Trophoblast cell (in vitro differentiated cells and primary cell): ENCODE measurements at regions not wholly inside any gene's neighbourhood (a gene's known extent, or its start where the extent isn't known, plus 50 kb on each side); places are given as distances from the start of the nearest gene placed in this dataset.

Experiments
- DNase-seq, 2 donors: peaks; one replicate each; pipeline ENCODE4 v3.0.0-alpha.2; 2016
- H2AFZ ChIP-seq: 2 replicates; pipeline ENCODE4 v1.6.1; 2013; ENCODE audit warnings: low read length, moderate library complexity, mild to moderate bottlenecking; ENCODE audit not compliant: insufficient read depth, poor library complexity
- H2AK5ac ChIP-seq: 2 replicates; pipeline ENCODE4 v1.6.1; 2013; ENCODE audit warnings: mild to moderate bottlenecking, low read length
- H2BK120ac ChIP-seq: 2 replicates; pipeline ENCODE4 v1.6.1; 2013; ENCODE audit warnings: low read length, mild to moderate bottlenecking, moderate library complexity; ENCODE audit not compliant: insufficient read depth, poor library complexity
- H2BK12ac ChIP-seq: 2 replicates; pipeline ENCODE4 v1.6.1; 2013; ENCODE audit warnings: mild to moderate bottlenecking, low read length, moderate library complexity
- H2BK5ac ChIP-seq: 2 replicates; pipeline ENCODE4 v1.6.1; 2013; ENCODE audit warnings: low read length, low read depth, moderate library complexity, mild to moderate bottlenecking; ENCODE audit not compliant: poor library complexity
- H3K14ac ChIP-seq: 2 replicates; pipeline ENCODE4 v1.6.1; 2013; ENCODE audit warnings: mild to moderate bottlenecking, low read length
- H3K18ac ChIP-seq: 2 replicates; pipeline ENCODE4 v1.6.1; 2013; ENCODE audit warnings: mild to moderate bottlenecking, low read length
- H3K23ac ChIP-seq: 2 replicates; pipeline ENCODE4 v1.6.1; 2013; ENCODE audit warnings: low read length
- H3K27ac ChIP-seq: 2 replicates; pipeline ENCODE4 v1.5.1; 2013; ENCODE audit warnings: low read depth, mild to moderate bottlenecking, inconsistent platforms, low read length, moderate library complexity
- H3K27me3 ChIP-seq: 2 replicates; pipeline ENCODE4 v1.6.1; 2013; ENCODE audit warnings: inconsistent platforms, mild to moderate bottlenecking, low read length, moderate library complexity; ENCODE audit not compliant: insufficient read depth
- H3K36me3 ChIP-seq, 2 experiments: 1 replicate in 1 of 2; 2 replicates in 1 of 2; pipeline ENCODE4 v1.6.1; 2013; ENCODE audit warnings: low read length in 2 of 2, mild to moderate bottlenecking in 2 of 2, moderate library complexity in 1 of 2; ENCODE audit not compliant: insufficient read depth in 2 of 2, control insufficient read depth in 1 of 2
- H3K4ac ChIP-seq: 2 replicates; pipeline ENCODE4 v1.6.1; 2013; ENCODE audit warnings: low read depth, mild to moderate bottlenecking, low read length, moderate library complexity
- H3K4me1 ChIP-seq, 2 experiments: 1 replicate in 1 of 2; 2 replicates in 1 of 2; pipeline ENCODE4 v1.6.1; 2013; ENCODE audit warnings: low read length in 2 of 2, mild to moderate bottlenecking in 2 of 2, moderate library complexity in 1 of 2; ENCODE audit not compliant: insufficient read depth in 2 of 2, control insufficient read depth in 1 of 2
- H3K4me2 ChIP-seq: 2 replicates; pipeline ENCODE4 v1.6.1; 2013; ENCODE audit warnings: inconsistent platforms, mild to moderate bottlenecking, low read length, moderate library complexity
- H3K4me3 ChIP-seq: 2 replicates; pipeline ENCODE4 v1.5.1; 2013; ENCODE audit warnings: mild to moderate bottlenecking, low read depth, low read length, inconsistent platforms
- H3K79me1 ChIP-seq: one replicate; pipeline ENCODE4 v1.6.1; 2013; ENCODE audit warnings: low read length
- H3K79me2 ChIP-seq: 2 replicates; pipeline ENCODE4 v1.6.1; 2013; ENCODE audit warnings: low read length, mild to moderate bottlenecking; ENCODE audit not compliant: control insufficient read depth, insufficient read depth, poor library complexity
- H3K9ac ChIP-seq: 2 replicates; pipeline ENCODE4 v1.6.1; 2013; ENCODE audit warnings: mild to moderate bottlenecking, low read length
- H3K9me3 ChIP-seq: 2 replicates; pipeline ENCODE4 v1.6.1; 2013; ENCODE audit warnings: low read depth, mild to moderate bottlenecking, control low read depth, inconsistent platforms, low read length; ENCODE audit not compliant: insufficient read depth
- H4K12ac ChIP-seq: 2 replicates; pipeline ENCODE4 v1.6.1; 2013; ENCODE audit warnings: low read depth, mild to moderate bottlenecking, low read length, moderate library complexity
- H4K8ac ChIP-seq: 2 replicates; pipeline ENCODE4 v1.6.1; 2013; ENCODE audit warnings: low read depth, mild to moderate bottlenecking, low read length, moderate library complexity
- H4K91ac ChIP-seq: one replicate; pipeline ENCODE4 v1.6.1; 2013; ENCODE audit warnings: low read depth, mild to moderate bottlenecking, low read length, moderate library complexity
- WGBS: extraction: QIAGEN DNeasy Blood & Tissue Kit; methylation state at CpG from one replicate; pipeline ENCODE4 v1.1.7; 2013; ENCODE audit warnings: missing lambda C conversion rate; ENCODE audit not compliant: insufficient read length, insufficient coverage; ENCODE audit errors: extremely low coverage; 5-methylcytosine and 5-hydroxymethylcytosine counted together

- peaks cover 21 to 38% of the 10 kb centered on the region in 2 experiments for H3K4me1 ChIP-seq
- peaks cover 2% of the 10 kb centered on the region for H3K79me1 ChIP-seq
- H3K23ac ChIP-seq = no peak overlapping the region
- H3K9me3 ChIP-seq = peaks cover 2% of the 10 kb centered on the region
- no peak overlapping the region for H4K12ac ChIP-seq
- H3K18ac ChIP-seq = no peak overlapping the region
- no peaks in the 10 kb centered on the region for H3K27me3 ChIP-seq
- H2BK5ac ChIP-seq = no peak overlapping the region
- no peaks in the 10 kb centered on the region for H3K79me2 ChIP-seq
- no peak overlapping the region for H2AK5ac ChIP-seq
- no peak overlapping the region for H2BK12ac ChIP-seq
- no peak overlapping the region for H3K4me2 ChIP-seq
- no CpG with 5 or more reads among the region's 4 CpGs for WGBS
- H2BK120ac ChIP-seq = no peak overlapping the region
- H3K4ac ChIP-seq = no peak overlapping the region
- H4K8ac ChIP-seq = no peak overlapping the region
- no peak overlapping the region for H3K9ac ChIP-seq
- no peak overlapping the region for H3K14ac ChIP-seq
- H4K91ac ChIP-seq = no peak overlapping the region
- DNase-seq = peak in 1 of 2 donors; percentile 17
- no peak overlapping the region for H3K27ac ChIP-seq
- no peaks in the 10 kb centered on the region for H3K36me3 ChIP-seq
- no peak overlapping the region for H3K4me3 ChIP-seq
- H2AFZ ChIP-seq = no peak overlapping the region
Observed at GRCh38 chr2:129193961-129194360, 785.5 kb upstream of the RAB6C start.

- Histone ChIP-seq H3K23ac (no peak overlapping the region), H3K9ac (no peak overlapping the region), H3K4me1 (peaks cover 0 to 3% of the 10 kb centered on the region in 2 experiments), H3K36me3 (no peaks in the 10 kb centered on the region), H2AK5ac (no peak overlapping the region), H2AFZ (no peak overlapping the region), H3K27ac (peak overlapping the region; percentile 34), H3K18ac (no peak overlapping the region), H3K9me3 (no peaks in the 10 kb centered on the region), H4K8ac (no peak overlapping the region), H3K27me3 (no peaks in the 10 kb centered on the region), H4K12ac (no peak overlapping the region), H3K79me2 (no peaks in the 10 kb centered on the region), H3K4me3 (no peak overlapping the region), H3K79me1 (no peaks in the 10 kb centered on the region), H3K14ac (no peak overlapping the region), H2BK120ac (no peak overlapping the region), H3K4me2 (no peak overlapping the region), H3K4ac (no peak overlapping the region), H4K91ac (no peak overlapping the region), H2BK12ac (no peak overlapping the region), H2BK5ac (no peak overlapping the region)
- DNase-seq = peak; percentile 24 to 70
- no CpG with 5 or more reads among the region's 5 CpGs for WGBS
Observed at GRCh38 chr2:129199501-129199900, 780.0 kb upstream of the RAB6C start.

DNA sequence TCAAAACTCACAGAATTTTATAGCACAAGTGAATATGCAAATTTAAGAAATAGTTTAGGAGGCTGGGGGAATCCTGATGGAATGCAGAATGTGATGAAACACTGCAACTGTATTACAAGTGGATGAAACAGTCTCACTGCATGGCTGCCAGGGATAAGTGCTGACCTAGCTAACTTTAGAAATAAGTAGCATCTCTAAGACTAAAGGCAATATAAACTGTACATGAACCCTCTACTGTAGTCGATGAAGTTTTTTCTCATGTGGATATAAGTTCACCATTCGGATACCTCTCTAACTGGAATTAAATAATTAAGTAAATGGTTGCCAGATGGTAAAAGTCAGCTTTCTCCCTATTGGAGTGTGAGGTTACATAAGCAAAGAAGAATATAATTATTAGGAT, 777.8 kb upstream of the RAB6C start:
- Histone ChIP-seq H3K14ac (no peak overlapping the region), H3K4me3 (no peak overlapping the region), H3K79me2 (no peaks in the 10 kb centered on the region), H3K27me3 (no peaks in the 10 kb centered on the region), H2BK12ac (no peak overlapping the region), H2AK5ac (no peak overlapping the region), H3K27ac (no peak overlapping the region), H2BK120ac (no peak overlapping the region), H4K91ac (no peak overlapping the region), H3K9ac (no peak overlapping the region), H2BK5ac (no peak overlapping the region), H2AFZ (no peak overlapping the region), H3K23ac (no peak overlapping the region), H4K12ac (no peak overlapping the region), H3K4me1 (peaks cover 0 to 3% of the 10 kb centered on the region in 2 experiments), H3K36me3 (no peaks in the 10 kb centered on the region), H3K9me3 (no peaks in the 10 kb centered on the region), H3K4me2 (no peak overlapping the region), H3K18ac (no peak overlapping the region), H3K4ac (no peak overlapping the region), H3K79me1 (no peaks in the 10 kb centered on the region), H4K8ac (no peak overlapping the region)
- WGBS = no CpG with 5 or more reads among the region's 2 CpGs
- DNase-seq = no peak

DNA sequence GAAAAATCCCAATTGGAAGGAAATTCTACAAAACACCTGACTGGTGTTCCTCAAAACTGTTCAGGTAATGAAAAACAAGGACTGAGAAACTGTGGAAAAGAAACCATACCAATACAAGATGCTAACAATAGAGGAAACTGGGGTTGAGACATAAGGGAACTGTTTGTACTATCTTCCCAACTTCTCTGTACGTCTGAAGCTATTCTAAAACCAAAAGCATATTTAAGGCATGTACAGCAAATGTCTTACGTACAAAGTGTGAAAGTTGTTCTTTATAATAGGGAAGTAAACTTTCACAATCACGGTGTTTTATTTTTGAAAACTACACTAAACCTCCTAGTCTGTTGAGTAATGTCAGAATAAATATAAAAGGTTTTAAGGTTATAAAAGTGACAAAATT, 776.1 kb upstream of the RAB6C start:
- no peak overlapping the region for H2BK5ac ChIP-seq
- H3K27me3 ChIP-seq = no peaks in the 10 kb centered on the region
- H4K8ac ChIP-seq = no peak overlapping the region
- H4K91ac ChIP-seq = no peak overlapping the region
- no peak overlapping the region for H2AK5ac ChIP-seq
- H3K14ac ChIP-seq = no peak overlapping the region
- no peak overlapping the region for H3K18ac ChIP-seq
- no peak for DNase-seq
- H2AFZ ChIP-seq = no peak overlapping the region
- no peak overlapping the region for H3K4me3 ChIP-seq
- H2BK12ac ChIP-seq = no peak overlapping the region
- H3K36me3 ChIP-seq = no peaks in the 10 kb centered on the region
- no CpG with 5 or more reads among the region's 3 CpGs for WGBS
- H3K4me2 ChIP-seq = no peak overlapping the region
- no peak overlapping the region for H3K27ac ChIP-seq
- no peaks in the 10 kb centered on the region for H3K79me1 ChIP-seq
- H3K9me3 ChIP-seq = no peaks in the 10 kb centered on the region
- no peak overlapping the region for H3K23ac ChIP-seq
- H3K9ac ChIP-seq = no peak overlapping the region
- H3K4me1 ChIP-seq = peaks cover 0 to 2% of the 10 kb centered on the region in 2 experiments
- H2BK120ac ChIP-seq = no peak overlapping the region
- H3K79me2 ChIP-seq = no peaks in the 10 kb centered on the region
- no peak overlapping the region for H3K4ac ChIP-seq
- H4K12ac ChIP-seq = no peak overlapping the region
